HG03159 (cell line): ENCODE measurements at regions not wholly inside any gene's neighbourhood (a gene's known extent, or its start where the extent isn't known, plus 50 kb on each side); places are given as distances from the start of the nearest gene placed in this dataset.
"Not testable (repeated sequence)": the region's sequence is repeated elsewhere in the genome, so short reads cannot be mapped to it uniquely, and the experiment has no call there.

Experiments
- ATAC-seq: cut with Tn5 transposase; IDR thresholded peaks from one replicate; pipeline ENCODE4 v1.9.1; 2021; ENCODE audit warnings: mild to moderate bottlenecking, moderate library complexity; ENCODE audit not compliant: unreplicated experiment

GRCh38 chrX:66698273-66699204 is 59.7 kb upstream of the EDA2R start:
- no peak for ATAC-seq

GRCh38 chrX:66692512-66692911 is 53.6 kb upstream of the EDA2R start:
- ATAC-seq: not testable (repeated sequence)
